Left cardiac atrium (tissue), 4 donors: ENCODE measurements at regions not wholly inside any gene's neighbourhood (a gene's known extent, or its start where the extent isn't known, plus 50 kb on each side); places are given as distances from the start of the nearest gene placed in this dataset.

Source experiments
- ATAC-seq, 2 donors: fragments of 200-7000 bp; cut with Tn5 transposase; one replicate each; pipeline ENCODE4 v1.9.1; 2020; ENCODE audit warnings: mild to moderate bottlenecking in 2 of 2, moderate library complexity in 2 of 2
- DNase-seq: peaks from one replicate; pipeline ENCODE4 v3.0.0-alpha.2; 2020
- intact Hi-C, 2 donors: fragments of 100-400 bp; cut with DNase I; formaldehyde crosslinking; loops; one replicate each; pipeline versions ENCODE4 v1.14.1 to v1.15.1; 2022 to 2023
- donor health status: DM: no; HTN: yes; CAD: no.
- donor health status: DM: no; HTN: yes; CAD: no; lungs with severe emphysema.
- donor health status: DM: yes; HTN: yes; CAD: no.
- donor health status: Dilated cardiomyopathy.

DNA sequence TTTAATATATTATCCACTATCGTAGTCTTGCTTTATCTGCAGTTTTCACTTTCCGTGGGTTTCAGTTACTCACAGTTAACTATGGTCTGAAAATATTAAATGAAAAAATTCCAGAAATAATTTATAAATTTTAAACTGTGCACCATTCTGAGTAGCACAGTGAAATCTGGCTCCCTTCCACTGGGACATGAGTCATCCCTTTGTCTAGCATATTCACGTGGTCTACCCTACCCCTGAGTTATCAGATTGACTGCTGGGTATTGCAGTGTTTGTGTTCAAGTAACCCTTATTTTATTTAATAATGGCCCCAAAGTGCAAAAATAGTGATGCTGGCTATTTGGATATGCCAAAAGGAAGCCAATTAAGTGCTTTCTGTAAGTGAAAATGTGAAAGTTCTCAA lies 539.5 kb upstream of the AGTR1 start:
- intact Hi-C loops = no loop called here
- no peak for ATAC-seq
- peak; percentile 20 for DNase-seq

DNA sequence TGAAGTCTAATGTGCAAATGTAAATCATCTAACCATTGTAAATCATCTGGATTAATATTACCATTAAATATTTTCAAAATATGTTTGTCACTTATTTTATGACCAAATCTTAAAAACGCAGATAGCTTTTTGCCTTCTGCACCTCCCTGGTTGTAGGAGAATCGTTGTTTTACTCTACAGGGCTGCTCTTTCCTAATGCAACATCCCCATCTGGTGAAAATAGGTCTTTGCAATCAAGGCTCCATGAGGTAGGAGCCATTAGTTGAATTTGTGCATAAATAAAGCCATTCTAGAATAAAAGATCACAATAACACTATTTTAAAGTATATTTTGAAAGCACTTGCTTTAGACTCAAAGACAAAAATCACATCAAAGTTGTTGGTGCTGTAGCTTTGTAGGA lies 535.6 kb upstream of the AGTR1 start:
- DNase-seq (no peak), ATAC-seq (no peak)
- intact Hi-C loops = no loop called here

DNA sequence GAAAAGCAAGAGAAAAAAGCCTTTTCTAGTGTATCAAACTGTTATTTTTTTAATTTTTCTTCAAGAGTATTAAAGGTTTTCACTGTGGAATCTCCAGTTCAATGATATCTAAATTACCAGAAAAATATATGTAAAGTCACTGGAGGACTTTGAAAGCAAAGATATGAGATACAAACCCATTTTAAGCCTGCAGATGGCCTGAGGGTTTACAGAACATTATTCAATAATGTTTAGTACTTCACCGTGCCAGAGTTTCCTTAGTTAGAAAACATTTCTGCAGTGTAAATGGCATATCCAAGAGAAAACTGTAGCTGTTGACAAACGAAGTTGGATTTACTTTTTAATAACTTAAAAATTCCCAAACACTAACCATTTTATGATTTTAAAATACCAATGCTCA lies 529.4 kb upstream of the AGTR1 start:
- ATAC-seq (no peak), DNase-seq (no peak)
- intact Hi-C loops = no loop called here

DNA sequence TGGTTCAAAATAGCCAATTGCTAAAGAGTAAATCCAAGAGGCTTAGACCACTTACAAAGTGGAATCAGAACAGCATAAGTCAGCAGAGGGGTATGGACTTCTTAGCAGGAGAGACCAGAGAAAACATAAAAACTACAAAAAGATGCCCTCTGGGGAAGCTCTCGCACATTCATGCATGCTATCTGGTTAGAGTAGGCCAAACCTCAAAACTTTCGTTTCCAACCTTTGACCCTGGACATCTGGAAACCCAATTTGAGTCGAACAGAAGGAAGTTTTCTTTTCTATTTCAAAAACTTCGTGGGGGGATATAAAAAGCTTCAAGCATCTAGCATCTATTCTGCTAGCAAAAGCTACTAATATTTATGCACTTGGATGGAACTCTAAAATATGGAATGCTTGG lies 523.9 kb upstream of the AGTR1 start:
- ATAC-seq (no peak), DNase-seq (no peak)
- intact Hi-C loops = no loop called here

DNA sequence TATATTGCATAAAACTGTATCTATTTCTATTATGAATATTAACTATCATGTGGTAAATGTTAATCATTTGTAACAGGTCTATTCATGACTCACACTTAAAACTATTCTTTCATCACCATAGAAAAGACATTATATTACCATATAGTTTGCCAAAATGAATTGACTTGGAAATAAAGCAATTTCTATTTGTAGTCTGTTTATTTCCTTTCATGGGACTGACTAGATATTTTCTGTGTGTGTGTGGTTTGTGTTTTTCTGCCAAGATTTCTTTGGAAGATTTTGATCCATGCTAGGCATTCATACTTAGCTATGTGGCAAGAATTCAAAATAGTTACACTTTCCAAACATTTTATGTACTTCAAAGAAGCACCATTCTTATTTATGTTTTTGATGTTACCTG lies 522.5 kb upstream of the AGTR1 start:
- intact Hi-C loops = no loop called here
- no peak for ATAC-seq

DNA sequence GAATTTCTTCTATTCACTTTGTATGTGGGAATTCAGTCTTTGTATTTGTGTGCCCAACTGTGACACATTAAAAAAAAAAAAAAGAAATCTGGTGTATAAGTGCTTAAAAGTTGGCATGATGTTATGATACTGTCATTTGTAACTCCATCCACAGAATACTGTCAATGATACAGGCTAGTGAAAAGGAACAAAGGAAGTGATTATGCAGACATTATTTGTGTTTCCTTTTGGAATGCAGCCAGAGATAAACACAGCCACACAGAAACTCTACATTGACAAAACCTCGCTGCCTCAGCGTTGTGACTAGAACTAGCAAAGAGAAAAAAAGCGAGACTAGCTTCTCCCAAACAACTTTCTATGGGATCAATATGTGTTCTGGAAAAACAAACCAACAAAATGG lies 519.2 kb upstream of the AGTR1 start:
- intact Hi-C loops = no loop called here
- ATAC-seq = no peak

More for the DNA sequence above, 522.5 kb upstream of the AGTR1 start:
- no peak for DNase-seq

DNA sequence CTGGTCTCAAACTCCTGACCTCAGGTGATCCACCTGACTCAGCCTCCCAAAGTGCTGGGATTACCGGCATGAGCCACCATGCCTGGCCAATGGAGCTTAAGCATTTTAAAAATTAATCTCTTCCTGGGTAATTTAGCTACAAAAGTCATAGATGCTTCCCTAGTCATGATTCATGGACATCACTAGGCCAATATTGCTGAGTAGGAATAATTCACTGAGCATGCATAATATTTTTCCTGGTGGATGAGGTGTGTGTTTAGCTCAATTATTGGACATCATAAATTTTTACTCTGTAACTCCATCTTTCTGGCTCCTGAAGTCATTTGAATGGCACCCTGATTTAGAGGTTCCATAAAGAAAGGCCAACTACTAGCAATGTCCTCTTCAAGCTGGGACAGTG lies 512.9 kb upstream of the AGTR1 start:
- ATAC-seq (no peak), DNase-seq (no peak)
- intact Hi-C loops = no loop called here

More for the DNA sequence above, 519.2 kb upstream of the AGTR1 start:
- no peak for DNase-seq

DNA sequence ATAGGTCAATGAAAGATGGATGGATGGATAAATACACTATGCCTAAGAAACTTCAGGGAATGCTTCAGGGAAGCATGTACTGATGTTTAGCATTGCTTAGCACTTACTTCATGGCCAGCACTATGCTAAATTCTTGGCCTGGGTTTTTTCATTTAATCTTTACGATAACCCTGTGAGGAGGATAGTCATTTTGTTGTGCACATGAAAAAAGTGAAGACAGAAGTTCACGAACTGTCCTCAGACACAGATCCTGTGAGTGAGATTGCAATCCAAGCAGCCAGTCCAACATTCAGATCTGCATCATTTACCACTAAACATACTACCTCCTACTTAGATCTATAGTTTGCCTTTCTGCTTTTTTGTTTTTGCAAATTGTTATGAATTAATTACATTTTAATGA lies 510.8 kb upstream of the AGTR1 start:
- ATAC-seq = no peak
- DNase-seq = no peak
- intact Hi-C loops = no loop called here

DNA sequence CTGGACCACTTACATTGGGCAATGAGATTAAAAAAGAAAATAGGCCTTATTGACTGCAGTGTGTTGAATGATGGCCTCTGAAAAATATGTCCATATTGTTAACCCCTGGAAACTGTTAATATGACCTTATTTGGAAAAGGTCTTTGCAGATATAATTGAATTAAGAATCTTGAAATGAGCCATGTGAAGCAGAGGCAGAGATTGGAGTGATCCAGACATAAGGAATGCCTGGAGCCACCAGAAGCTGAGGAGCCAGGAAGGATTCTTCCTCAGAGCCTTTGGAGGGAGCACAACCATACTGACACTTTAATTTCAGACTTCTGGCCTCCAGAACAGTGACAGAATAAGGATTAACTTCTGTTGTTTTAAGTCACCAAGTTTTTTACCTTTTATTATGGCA lies 510.4 kb upstream of the AGTR1 start:
- DNase-seq = no peak
- intact Hi-C loops = no loop called here
- no peak for ATAC-seq

DNA sequence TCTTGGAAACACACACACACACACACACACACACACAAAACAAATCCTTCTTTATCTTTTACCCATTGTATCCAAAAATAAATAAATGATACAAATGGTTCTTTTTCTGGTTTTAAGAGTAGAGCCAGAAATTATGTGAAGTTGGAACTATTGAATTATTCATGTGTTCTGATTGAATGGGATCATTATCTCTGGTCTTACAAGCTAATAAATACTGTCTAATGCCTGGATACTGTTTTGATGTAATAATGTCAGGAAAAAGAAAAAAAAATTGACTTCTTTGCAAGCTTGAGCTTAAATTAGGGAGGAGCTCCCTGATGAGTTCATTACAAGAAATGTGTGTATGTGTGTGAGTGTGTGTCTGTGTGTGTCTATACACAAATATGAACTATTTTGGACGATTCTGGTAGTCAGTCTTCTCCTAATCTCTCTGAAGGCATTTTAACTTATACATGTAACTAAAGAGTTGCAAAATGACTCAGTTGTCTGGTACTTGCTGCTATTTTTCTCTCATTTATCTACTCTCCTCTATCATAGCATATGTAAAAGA lies 507.2 kb upstream of the AGTR1 start:
- DNase-seq = no peak
- no peak for ATAC-seq
- intact Hi-C loops = no loop called here

DNA sequence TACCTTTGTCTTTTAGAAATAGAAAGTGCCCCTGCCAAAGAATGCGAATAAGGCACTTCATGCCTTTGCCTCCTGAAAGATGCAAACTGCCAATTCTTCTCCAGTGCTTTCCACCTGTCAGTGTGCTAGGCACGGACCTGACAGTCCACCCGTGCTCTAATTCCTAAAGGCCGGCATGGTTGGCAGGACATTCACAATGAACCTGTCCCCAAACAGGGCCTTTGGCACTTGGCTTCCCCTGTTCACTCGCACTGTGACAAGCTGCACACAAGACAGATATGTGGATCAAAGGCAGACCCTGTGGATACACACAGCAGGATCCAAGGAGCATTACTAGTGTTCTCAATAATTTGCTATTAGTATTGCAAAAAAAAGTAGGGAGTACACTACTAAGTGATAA lies 505.7 kb upstream of the AGTR1 start:
- DNase-seq (no peak), ATAC-seq (no peak)
- intact Hi-C loops = no loop called here

DNA sequence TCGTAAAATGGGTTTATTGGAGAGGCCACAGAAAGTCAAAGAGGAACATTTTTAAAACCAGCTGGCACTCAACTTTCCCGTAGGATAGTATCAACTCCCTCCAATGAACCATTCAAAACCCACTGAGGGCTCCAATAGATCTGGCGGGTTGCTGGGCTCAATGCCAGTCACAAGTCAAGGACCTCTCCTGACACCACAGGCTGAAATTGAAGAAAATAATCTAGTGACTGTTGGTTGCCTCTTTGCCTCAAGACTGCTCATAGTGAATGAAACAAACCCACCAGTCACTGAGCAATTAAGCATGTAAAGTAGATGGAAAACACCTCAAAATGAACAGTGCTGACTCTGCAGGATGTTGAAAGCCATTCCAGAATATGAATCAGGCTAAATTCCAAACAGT lies 500.6 kb upstream of the AGTR1 start:
- no peak for DNase-seq
- no peak for ATAC-seq
- intact Hi-C loops = no loop called here

DNA sequence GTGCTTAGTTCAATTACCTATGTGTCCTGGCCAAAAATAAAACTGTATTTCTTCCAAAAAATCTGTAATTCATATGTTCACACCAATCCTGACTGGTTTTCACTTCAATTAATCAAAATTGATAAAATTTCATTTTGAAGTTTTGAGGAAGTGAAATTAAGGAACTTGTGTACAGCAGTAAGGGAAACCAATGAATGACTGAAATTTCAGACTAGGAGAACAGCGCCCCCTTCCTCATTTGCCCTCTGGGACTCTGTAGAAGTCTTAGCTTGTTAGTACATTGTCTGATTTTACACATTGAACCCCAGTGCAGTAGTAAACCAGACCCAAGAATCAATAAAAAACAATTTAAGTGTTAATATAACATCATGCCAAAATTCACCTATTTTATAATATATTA lies 495.3 kb upstream of the AGTR1 start:
- ATAC-seq (no peak), DNase-seq (no peak)
- intact Hi-C loops = no loop called here

DNA sequence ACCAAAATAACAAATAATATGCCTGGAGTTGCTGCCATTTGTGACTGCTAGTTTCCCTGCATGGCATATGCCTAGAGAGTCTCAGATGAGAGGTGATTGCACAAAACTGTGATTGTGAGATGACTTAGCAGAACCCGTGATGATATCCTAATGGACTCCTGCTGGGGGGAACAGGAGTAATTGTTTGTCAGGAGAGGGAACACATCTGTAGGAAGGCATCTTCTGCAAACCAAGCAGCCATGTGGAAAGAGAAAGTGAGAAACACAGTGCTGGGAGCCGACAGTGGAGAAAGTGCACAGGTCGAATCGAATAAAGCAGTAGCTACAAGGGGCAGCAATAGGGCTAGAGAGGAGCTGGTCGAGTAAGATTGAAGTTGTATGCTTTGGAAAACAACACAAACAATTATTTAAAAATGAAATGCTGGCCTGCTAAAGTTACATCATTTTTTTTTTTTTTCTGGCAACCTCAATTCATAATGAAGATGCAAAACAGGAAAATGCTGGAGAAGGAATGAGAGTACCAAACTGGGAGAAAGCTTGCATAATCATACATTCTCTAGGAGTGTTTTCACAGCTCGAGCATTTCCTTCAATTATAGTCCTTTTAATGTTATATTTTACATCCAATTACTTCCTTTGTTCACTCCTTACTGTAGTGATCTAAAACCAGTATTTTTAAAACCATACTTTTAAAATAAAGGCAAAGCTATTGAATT lies 494.2 kb upstream of the AGTR1 start:
- ATAC-seq (no peak), DNase-seq (no peak)
- intact Hi-C loops = no loop called here

DNA sequence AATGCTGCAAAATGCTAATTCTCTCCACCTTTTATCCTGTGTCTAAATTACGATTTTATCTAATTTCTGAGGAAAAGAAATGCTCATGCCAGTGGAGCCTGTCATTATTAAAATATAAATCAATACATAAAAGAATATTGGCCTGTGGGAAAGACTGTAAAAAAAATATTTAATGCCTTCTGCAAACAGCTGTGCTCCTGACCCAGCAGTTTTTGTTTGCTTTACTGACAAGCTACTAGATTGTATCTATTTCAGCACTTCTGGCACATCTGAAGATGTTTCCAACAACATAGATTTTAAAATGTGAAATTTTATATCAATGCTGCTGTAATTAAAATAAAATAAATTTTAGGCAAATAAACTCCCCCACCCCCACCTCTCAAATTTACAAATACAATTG lies 493.6 kb upstream of the AGTR1 start:
- DNase-seq (no peak), ATAC-seq (no peak)
- intact Hi-C loops = no loop called here

DNA sequence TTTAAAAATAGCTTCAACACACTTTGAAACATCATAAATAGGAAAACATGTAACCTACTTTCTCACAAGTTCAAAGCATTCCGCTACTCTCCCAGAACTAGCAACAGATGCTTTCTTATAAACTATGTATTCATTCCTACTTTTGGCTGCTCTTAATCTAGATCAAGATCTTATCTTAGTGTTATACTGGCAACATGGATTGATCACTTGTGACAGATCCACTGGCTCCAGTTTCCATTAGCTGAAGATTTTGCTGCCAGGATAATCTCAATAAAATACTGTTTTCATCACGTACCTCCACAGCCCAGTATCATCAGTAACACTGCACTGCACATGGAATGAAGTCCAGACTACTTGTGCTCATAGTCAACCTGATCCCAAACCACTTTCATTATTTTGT lies 491.7 kb upstream of the AGTR1 start:
- ATAC-seq = no peak
- DNase-seq = no peak
- intact Hi-C loops = no loop called here

DNA sequence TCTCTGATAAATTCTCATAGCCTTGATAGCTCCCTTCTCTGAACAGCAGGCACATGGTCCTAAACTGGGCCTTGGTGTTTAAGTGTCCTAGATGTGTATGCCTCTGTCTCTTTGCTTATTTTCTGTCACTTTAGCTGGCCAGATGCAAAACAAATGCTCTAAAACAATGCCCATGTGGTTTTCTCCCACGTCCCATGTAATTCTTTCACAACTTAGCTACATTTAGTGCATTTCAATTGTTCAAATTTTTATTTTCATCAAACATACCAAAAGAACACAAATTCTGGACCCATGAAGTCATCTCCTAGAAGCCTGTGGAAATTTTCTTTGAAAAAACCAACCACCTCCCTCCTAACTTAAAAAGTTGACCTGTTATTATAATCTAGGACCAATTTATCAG lies 491.3 kb upstream of the AGTR1 start:
- DNase-seq (no peak), ATAC-seq (no peak)
- intact Hi-C loops = no loop called here

DNA sequence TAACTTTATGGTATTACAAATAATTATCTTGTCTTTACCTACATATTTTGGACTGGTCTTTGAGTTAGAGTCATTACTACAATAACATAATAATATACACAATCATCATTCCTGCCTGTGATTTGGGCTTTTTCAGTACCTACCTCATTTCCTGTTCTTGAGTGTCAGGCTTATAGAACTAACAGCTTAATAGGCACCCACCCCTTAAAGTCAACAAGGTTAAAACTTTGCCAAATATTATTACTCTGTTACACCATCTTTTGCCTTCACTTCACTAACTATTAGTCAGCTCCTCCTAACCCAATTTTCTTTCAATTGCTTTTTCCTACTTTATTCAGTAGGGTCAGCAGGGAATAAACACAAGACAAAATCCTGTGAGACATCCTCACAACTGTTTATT lies 488.7 kb upstream of the AGTR1 start:
- ATAC-seq = no peak
- DNase-seq = no peak
- intact Hi-C loops = no loop called here

DNA sequence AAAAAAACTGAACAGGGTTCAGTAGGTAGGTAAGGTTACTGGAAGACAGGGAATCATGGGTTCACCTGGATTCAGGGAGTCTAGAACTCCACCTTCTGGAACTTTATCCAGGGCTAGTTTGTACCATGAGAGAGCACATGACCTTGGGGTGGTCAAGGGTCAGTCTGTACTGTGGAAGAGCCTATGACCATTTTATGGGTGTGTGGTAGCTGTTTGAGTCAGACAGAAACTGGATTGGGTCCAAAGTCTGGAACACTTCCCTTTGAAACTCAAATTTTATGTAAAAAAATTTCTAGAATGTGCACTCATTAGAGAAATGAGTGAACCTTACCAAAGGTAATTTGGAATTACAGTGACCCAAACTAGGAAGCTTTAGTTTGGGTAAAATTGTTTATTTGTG lies 486.0 kb upstream of the AGTR1 start:
- ATAC-seq = peak in 1 of 2 donors; percentile 46
- intact Hi-C loops = no loop called here
- no peak for DNase-seq

DNA sequence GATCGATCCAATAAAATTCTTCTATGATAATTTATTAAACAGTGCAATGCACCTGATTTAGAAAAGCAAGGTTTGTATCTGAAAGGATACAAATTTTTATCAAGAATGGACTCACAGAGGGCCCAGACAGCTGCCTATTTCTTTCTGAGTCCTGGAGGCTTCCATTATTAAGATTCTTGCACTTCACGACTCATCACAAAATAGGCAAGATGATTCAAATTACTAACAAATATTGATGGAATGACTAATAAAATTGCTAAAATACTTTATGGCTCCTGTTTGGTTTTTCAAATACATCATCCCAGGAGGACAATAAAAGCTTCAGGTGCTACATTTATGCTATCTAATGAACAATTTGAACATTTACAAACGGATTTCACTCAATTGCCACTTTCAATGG lies 483.0 kb upstream of the AGTR1 start:
- ATAC-seq (no peak), DNase-seq (no peak)
- intact Hi-C loops = no loop called here

DNA sequence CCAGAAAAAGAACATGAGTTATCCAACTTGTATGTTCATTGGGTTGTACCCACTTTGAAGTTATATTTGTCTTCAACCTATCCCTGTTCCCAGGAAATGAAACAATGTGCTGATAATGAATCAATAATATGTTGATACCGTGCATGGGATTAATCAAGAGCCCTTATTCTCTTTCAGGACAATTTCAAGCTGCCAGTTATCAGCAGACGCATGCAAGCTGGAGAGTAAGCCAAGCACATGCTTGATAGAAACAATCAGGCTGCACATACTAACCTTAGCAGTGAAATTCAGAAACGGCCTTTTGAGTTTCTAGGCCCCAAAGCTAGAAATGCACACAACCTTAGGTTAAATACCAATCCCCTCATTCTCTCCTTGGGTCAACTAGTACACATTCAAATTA lies 480.4 kb upstream of the AGTR1 start:
- DNase-seq = no peak
- ATAC-seq = no peak
- intact Hi-C loops = no loop called here

DNA sequence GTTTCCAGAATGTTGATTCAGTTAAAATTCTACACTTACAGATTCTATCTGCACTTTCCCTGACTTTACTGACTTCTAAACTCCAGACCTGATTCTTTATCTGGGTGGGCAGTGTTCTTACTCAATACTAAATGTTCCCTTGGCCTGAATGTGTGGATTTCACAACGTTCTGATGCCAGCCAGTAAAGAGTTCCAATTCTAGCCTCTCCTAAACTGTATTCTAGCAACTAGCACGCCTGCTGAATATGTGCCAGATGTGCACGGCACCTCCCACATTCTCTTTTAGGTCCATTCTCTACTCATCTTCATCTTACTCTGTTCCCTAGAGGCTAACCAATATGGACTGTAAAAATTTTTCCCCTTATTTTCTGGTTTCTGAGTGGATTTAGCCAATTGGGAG lies 479.5 kb upstream of the AGTR1 start:
- ATAC-seq (peak; percentile 68 to 76), DNase-seq (no peak)
- intact Hi-C loops = no loop called here
